ENCODE measurements at regions not wholly inside any gene's neighbourhood (a gene's known extent, or its start where the extent isn't known, plus 50 kb on each side); places are given as distances from the start of the nearest gene placed in this dataset.
A peak's percentile ranks its signal among the peaks of the same experiment; 100 is the strongest.

GRCh38 chr2:144133936-144134665 lies 385.8 kb downstream of the ZEB2 start:
- Histone ChIP-seq H3K27me3 (ENCODE audit: low read length) (no peaks in the 10 kb centered on the region), H4K20me1 (ENCODE audit: low read length) (no peaks in the 10 kb centered on the region), H3K4me1 (ENCODE audit: insufficient read depth, low read length) (peaks cover 17% of the 10 kb centered on the region), H3F3A (ENCODE audit: low read length, unreplicated experiment) (no peaks in the 10 kb centered on the region), H2AFZ (ENCODE audit: low read length) (no peak overlapping the region), H3K4me3 (ENCODE audit: low read length) (no peak overlapping the region), H3K79me2 (ENCODE audit: low read length) (no peaks in the 10 kb centered on the region), H3K9ac (ENCODE audit: low read length) (no peak overlapping the region), H3K9me2 (replicated peaks; ENCODE audit: low read length) (no peaks in the 10 kb centered on the region), H3K36me3 (ENCODE audit: low read depth, low read length) (no peaks in the 10 kb centered on the region), H3K4me2 (ENCODE audit: low read length) (no peak overlapping the region), H3K9me3 (ENCODE audit: low read length) (no peaks in the 10 kb centered on the region), H3K27ac (ENCODE audit: low read length) (no peak overlapping the region)
- ChIA-PET POLR2A (ENCODE audit: unreplicated experiment) (no interaction called here), CTCF (no interaction called here)
- no TSS peak for BruUV-seq (replicated peaks)
- DNase-seq (no peak), ATAC-seq (no peak)
- intact Hi-C loops (cut with micrococcal nuclease), result no loop called here
- no peak for TF ChIP-seq EZH2phosphoT487 (IDR thresholded peaks at IDR 0.05; ENCODE audit: borderline replicate concordance, low read length)
- TF ChIP-seq EZH2 (IDR thresholded peaks at IDR 0.05; ENCODE audit: low read length, unreplicated experiment), result no peak
- no peak for TF ChIP-seq CTCF (conservative IDR thresholded peaks at IDR 0.05; ENCODE audit: low read depth, low read length)

GRCh38 chr2:144132357-144132756 lies 387.6 kb downstream of the ZEB2 start:
- H4K20me1 ChIP-seq (ENCODE audit: low read length), result no peaks in the 10 kb centered on the region
- no peak overlapping the region for H3K27ac ChIP-seq (ENCODE audit: low read length)
- H3K9me3 ChIP-seq (ENCODE audit: low read length), result no peaks in the 10 kb centered on the region
- peaks cover 17% of the 10 kb centered on the region for H3K4me1 ChIP-seq (ENCODE audit: insufficient read depth, low read length)
- DNase-seq, result peak; percentile 58
- no peaks in the 10 kb centered on the region for H3K36me3 ChIP-seq (ENCODE audit: low read depth, low read length)
- BruUV-seq (replicated peaks), result no TSS peak
- H3K9ac ChIP-seq (ENCODE audit: low read length), result no peak overlapping the region
- TF ChIP-seq CTCF (conservative IDR thresholded peaks at IDR 0.05; ENCODE audit: low read depth, low read length) (no peak), EZH2 (IDR thresholded peaks at IDR 0.05; ENCODE audit: low read length, unreplicated experiment) (no peak), EZH2phosphoT487 (IDR thresholded peaks at IDR 0.05; ENCODE audit: borderline replicate concordance, low read length) (no peak)
- H3K4me2 ChIP-seq (ENCODE audit: low read length), result no peak overlapping the region
- H3K9me2 ChIP-seq (replicated peaks; ENCODE audit: low read length), result no peaks in the 10 kb centered on the region
- no peak overlapping the region for H2AFZ ChIP-seq (ENCODE audit: low read length)
- H3K4me3 ChIP-seq (ENCODE audit: low read length), result no peak overlapping the region
- no peak for ATAC-seq
- intact Hi-C loops (cut with micrococcal nuclease), result no loop called here
- POLR2A ChIA-PET (ENCODE audit: unreplicated experiment), result no interaction called here
- H3F3A ChIP-seq (ENCODE audit: low read length, unreplicated experiment), result no peaks in the 10 kb centered on the region
- CTCF ChIA-PET, result no interaction called here
- no peaks in the 10 kb centered on the region for H3K27me3 ChIP-seq (ENCODE audit: low read length)
- no peaks in the 10 kb centered on the region for H3K79me2 ChIP-seq (ENCODE audit: low read length)

- Histone ChIP-seq H3K27me3 (ENCODE audit: low read length) (no peaks in the 10 kb centered on the region), H2AFZ (ENCODE audit: low read length) (0 out of 2 replicates have a peak overlapping the region, but pooled peaks have one; percentile 2), H3K4me1 (ENCODE audit: insufficient read depth, low read length) (peaks cover 17% of the 10 kb centered on the region), H3K9ac (ENCODE audit: low read length) (no peak overlapping the region), H3K4me2 (ENCODE audit: low read length) (no peak overlapping the region), H3F3A (ENCODE audit: low read length, unreplicated experiment) (no peaks in the 10 kb centered on the region), H4K20me1 (ENCODE audit: low read length) (no peaks in the 10 kb centered on the region), H3K27ac (ENCODE audit: low read length) (no peak overlapping the region), H3K79me2 (ENCODE audit: low read length) (no peaks in the 10 kb centered on the region), H3K9me2 (replicated peaks; ENCODE audit: low read length) (no peaks in the 10 kb centered on the region), H3K9me3 (ENCODE audit: low read length) (no peaks in the 10 kb centered on the region), H3K4me3 (ENCODE audit: low read length) (no peak overlapping the region), H3K36me3 (ENCODE audit: low read depth, low read length) (no peaks in the 10 kb centered on the region)
- peak; percentile 70 for DNase-seq
- POLR2A ChIA-PET (ENCODE audit: unreplicated experiment), result no interaction called here
- intact Hi-C loops (cut with micrococcal nuclease), result no loop called here
- peak; percentile 69 for ATAC-seq
- no TSS peak for BruUV-seq (replicated peaks)
- CTCF ChIA-PET, result no interaction called here
- no peak for TF ChIP-seq EZH2 (IDR thresholded peaks at IDR 0.05; ENCODE audit: low read length, unreplicated experiment)
- no peak for TF ChIP-seq EZH2phosphoT487 (IDR thresholded peaks at IDR 0.05; ENCODE audit: borderline replicate concordance, low read length)
- no peak for TF ChIP-seq CTCF (conservative IDR thresholded peaks at IDR 0.05; ENCODE audit: low read depth, low read length)
Measured at GRCh38 chr2:144131042-144131441, 388.9 kb downstream of the ZEB2 start.

Data from PC-3 (cell line).